ENCODE measurements at regions not wholly inside any gene's neighbourhood (a gene's known extent, or its start where the extent isn't known, plus 50 kb on each side); places are given as distances from the start of the nearest gene placed in this dataset.

DNA sequence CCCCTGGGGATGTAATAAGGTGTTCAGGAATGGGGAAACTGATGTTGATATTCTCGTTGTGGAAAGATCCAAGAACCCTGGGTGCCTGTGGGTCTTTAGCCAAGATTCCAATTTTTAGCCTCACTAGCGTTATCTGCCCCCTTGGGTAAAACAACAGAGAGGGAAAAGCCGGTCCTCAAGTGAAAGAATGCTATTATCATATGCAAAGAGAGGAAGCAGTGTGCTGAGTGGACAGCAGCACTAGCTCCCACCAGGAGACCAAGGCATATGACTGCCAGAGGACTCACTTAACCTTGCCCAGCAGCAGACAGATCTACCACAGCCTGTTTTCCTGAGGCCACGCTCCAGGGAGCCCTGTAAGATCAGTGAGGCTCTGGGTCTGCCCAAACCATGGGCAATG is 257.9 kb upstream of the CPEB2 start:
- no peak overlapping the region for H3K4me3 ChIP-seq
- no peaks in the 10 kb centered on the region for H3K27me3 ChIP-seq
- DNase-seq: no peak
- H3K9me3 ChIP-seq: no peaks in the 10 kb centered on the region
- H3K36me3 ChIP-seq: no peaks in the 10 kb centered on the region

DNA sequence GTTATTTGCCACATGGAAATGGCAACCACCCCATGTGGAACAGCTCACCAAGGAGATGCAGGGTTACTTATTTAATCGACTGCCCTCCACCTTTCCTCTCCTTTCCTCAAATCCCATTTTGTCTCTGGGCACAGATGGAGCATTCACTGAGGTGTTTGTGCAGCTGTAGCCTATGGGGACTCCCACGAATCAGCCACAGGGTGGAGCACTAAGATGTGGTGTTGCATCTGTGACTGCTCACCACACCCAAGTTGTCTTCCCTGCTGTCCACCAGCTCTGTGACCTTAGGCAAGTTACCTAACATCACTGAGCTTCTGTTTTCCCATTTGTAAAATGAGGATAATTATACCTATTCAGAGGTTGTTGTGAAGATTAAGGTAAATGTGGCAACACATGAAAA is 252.4 kb upstream of the CPEB2 start:
- peak; percentile 7 for DNase-seq
- H3K4me3 ChIP-seq: no peak overlapping the region
- no peaks in the 10 kb centered on the region for H3K27me3 ChIP-seq
- H3K9me3 ChIP-seq: no peaks in the 10 kb centered on the region
- H3K36me3 ChIP-seq: no peaks in the 10 kb centered on the region

DNA sequence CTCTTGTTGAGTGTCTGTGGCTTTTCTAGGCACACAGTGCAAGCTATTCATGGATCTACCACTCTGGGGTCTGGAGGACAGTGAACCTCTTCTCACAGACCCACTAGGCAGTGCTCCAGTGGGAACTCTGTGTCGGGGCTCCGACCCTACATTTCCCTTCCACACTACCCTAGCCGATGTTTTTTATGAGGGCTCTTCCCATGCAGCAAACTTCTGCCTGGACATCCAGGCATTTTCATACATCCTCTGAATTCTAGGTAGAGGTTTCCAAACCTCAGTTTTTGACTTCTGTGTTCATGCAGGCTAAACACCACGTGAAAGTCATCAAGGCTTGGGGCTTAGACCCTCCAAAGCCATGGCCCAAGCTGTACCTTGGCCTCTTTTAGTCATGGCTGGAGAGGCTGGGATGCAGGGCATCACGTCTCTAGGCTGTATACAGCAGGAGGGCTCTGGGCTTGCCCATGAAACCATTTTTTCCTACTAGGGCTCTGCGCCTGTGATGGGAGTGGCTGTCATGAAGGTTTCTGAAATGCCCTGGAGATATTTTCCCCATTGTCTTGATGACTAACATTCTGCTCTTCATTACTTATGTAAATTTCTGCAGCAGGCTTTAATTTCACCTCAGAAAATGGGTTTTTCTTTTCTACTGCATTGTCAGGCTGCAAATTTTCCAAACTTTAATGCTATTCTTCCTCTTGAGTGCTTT is 249.8 kb upstream of the CPEB2 start:
- H3K27me3 ChIP-seq: no peaks in the 10 kb centered on the region
- H3K4me3 ChIP-seq: no peak overlapping the region
- no peaks in the 10 kb centered on the region for H3K36me3 ChIP-seq
- H3K9me3 ChIP-seq: no peaks in the 10 kb centered on the region
- no peak for DNase-seq

DNA sequence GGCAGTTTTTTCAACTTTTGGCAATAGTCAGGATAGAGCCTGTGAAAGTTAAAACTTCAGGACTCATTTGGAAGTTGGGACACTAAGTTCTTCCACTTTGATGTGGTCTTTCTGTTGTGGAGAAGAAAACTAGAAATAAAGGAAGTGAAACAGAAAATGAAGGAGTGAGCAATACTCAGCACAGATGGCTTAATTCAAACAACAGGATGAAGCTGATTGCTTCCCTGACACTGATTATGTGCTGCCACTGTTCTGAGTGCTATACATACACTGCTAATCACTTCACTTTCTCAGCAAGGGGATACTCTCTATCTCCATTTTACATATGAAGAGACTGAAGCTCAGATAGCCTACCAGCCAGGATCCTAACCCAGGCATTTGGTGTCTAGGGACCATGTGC is 235.1 kb upstream of the CPEB2 start:
- DNase-seq: no peak
- Histone ChIP-seq H3K36me3 (no peaks in the 10 kb centered on the region), H3K4me3 (no peak overlapping the region)

DNA sequence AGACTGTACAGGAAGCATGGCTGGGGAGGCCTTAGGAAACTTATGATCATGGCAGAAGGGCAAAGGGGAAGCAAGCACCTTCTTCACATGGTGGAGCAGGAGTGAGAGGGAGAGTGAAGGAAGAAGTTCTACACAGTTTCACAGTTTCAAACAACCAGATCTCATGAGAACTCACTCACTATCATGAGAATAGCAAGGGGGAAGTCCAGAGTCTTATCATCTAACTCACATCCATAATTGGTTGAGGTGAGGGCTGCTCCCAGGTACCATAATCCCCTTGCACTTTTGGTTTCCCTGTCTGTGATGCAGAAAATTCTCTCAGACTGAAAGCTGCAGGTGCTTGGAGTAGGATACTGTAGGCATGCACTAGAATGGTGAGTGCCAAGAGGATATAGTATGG is 233.8 kb upstream of the CPEB2 start:
- H3K4me3 ChIP-seq: no peak overlapping the region
- no peaks in the 10 kb centered on the region for H3K36me3 ChIP-seq
- DNase-seq: no peak
- H3K9me3 ChIP-seq: no peaks in the 10 kb centered on the region
- H3K27me3 ChIP-seq: no peaks in the 10 kb centered on the region

More for the DNA sequence above, 235.1 kb upstream of the CPEB2 start:
- no peaks in the 10 kb centered on the region for H3K27me3 ChIP-seq
- H3K9me3 ChIP-seq: no peaks in the 10 kb centered on the region

DNA sequence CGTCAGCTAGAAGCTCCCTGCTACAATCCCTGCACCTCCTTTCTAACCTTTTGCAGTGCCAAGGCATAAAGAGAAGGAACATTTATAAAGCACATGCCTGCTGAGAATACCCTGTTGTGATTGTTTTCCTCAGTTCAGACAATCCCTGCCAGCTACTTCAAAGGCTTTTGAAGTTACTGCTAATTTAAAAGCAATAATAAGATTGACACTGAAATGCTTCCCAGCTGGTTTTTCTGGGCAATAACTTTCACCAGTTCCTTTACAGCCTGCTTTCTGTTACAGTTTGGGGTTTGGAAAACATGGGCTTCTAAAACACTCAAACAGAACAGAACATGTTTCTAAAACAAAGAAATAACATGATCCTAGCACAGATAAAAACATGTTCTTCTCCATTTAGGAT is 232.3 kb upstream of the CPEB2 start:
- DNase-seq: no peak
- Histone ChIP-seq H3K9me3 (no peaks in the 10 kb centered on the region), H3K4me3 (no peak overlapping the region), H3K27me3 (no peaks in the 10 kb centered on the region), H3K36me3 (no peaks in the 10 kb centered on the region)

DNA sequence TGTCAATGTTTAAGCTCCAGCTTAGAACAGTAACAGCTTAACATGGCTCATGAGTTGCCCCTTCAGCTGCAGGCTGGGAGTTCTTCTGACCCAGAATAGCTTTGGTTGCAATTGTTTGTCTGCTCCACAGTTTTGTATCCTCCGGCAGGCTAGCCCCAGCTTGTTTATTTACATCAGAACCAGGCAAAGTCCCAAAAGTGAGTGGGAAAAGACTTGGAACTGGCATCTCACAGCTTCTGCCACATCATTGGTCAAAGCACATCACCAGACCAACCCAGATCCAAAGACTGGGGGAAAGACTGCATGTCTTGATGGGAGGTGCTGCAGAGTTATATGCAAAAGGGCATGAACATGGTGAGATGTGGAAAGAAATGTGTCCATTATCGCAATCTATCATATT is 231.2 kb upstream of the CPEB2 start:
- H3K27me3 ChIP-seq: no peaks in the 10 kb centered on the region
- no peaks in the 10 kb centered on the region for H3K9me3 ChIP-seq
- DNase-seq: peak; percentile 33
- no peak overlapping the region for H3K4me3 ChIP-seq
- H3K36me3 ChIP-seq: no peaks in the 10 kb centered on the region

DNA sequence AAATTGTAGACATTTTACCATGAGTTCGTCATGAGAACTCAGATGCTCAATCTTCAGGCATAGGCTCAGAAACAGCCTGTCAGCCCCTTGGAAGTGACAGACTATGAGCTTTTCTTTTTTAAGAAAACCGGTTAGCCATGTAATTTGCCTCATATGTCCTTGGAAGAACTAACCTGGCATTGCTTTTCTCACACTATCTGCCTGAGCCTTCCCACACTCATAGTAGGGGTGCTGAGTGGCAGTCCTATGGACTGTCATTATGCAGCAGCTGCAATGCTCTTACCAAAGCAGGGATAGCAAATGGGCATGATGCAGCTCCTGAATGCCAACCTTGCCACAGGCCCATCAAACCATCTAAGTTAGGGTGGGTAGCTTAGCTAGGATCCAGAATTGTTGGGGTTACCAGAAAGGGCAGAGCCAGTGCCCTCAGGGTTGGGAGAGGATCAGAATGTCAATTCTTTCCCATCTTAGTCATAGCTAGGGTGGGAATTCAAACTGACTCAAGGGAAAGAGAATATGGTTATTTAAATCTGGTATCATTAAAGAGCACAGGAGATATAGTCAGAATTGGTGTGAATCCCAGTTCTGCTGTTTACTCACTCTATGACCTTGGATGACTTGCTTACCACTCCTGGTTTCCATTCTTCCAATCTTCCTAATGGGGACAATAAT is 230.6 kb upstream of the CPEB2 start:
- Histone ChIP-seq H3K36me3 (no peaks in the 10 kb centered on the region), H3K4me3 (no peak overlapping the region), H3K27me3 (no peaks in the 10 kb centered on the region), H3K9me3 (no peaks in the 10 kb centered on the region)
- peak; percentile 18 for DNase-seq

DNA sequence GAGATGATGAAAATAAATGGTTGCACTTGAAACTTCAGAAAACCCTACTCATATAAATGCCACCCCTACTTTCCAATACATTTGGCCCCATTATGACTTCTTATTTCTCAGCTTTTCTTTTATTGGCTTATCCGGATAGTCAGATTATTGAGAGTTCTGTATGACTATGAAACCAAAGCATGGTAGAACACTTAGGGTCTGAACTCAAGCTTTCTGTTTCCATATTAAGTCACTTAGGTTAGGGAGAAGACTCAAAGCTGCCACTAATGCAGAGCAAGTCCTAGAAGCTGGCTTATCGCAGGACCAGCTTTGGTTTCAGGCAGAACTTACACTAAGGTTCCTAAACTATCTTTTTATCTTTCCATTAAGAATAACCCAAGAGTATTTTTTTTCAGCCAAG is 229.9 kb upstream of the CPEB2 start:
- Histone ChIP-seq H3K36me3 (no peaks in the 10 kb centered on the region), H3K4me3 (no peak overlapping the region), H3K9me3 (no peaks in the 10 kb centered on the region), H3K27me3 (no peaks in the 10 kb centered on the region)
- DNase-seq: no peak

DNA sequence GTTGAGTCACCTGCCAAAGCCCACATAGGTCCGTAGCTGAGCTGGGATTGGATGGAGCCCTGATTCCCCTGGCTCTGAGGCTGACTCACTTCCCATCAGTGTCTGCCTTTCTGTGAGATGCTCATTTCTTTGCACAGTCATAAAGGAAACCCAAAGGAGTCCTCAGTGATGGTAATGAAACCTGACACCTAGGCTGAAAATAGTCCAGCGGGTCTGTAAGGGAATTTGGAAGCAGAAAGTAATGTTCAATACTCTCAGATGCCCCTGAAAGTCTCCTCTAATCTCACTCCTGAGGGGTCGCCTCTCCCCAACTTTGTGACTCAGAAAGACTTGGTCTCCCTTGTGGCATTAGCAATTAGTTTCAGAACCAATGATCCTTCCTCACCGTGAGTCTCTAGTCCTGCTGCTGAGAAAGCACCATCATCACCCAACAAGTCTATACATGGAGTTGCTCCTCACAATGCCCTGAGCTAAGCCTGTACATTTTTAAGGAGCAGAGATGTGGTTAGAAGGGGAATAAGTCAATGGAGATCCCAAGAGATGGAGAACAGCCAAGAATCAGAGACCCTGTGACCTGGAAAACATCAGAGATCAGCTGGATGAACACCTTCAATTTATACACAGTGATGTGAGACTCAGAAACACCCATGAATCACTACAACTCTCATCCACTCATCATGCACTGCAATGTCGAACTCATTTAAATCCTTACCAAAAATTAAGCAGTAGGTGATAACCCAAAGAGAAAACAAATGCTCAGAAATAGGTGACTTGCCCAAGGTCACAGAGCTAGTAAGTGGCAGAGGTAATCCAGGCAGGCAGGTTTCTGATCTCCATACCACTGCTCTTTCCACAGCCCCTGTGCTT is 219.0 kb upstream of the CPEB2 start:
- DNase-seq: peak; percentile 10
- H3K27me3 ChIP-seq: no peaks in the 10 kb centered on the region
- no peaks in the 10 kb centered on the region for H3K9me3 ChIP-seq
- no peaks in the 10 kb centered on the region for H3K36me3 ChIP-seq
- no peak overlapping the region for H3K4me3 ChIP-seq

DNA sequence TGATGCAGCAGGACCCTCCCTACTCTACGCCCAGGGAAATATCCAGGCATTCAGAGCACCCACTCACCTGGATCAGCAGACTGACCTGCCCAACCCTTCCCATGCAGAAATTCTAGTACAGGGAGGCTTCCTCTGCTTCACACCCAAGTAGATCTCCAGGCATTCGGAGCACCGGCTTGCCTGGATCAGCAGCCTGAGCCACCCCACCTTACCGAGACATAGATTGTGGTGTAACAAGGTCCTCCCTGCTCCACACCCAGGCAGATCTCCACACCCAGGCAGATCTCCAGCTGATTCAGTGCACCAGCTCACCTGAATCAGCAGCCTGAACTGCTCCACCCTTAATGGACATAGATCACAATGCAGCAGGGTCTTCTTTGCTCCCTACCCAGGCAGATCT is 215.1 kb upstream of the CPEB2 start:
- no peak for DNase-seq
- H3K27me3 ChIP-seq: no peaks in the 10 kb centered on the region
- H3K9me3 ChIP-seq: no peaks in the 10 kb centered on the region
- H3K4me3 ChIP-seq: no peak overlapping the region
- no peaks in the 10 kb centered on the region for H3K36me3 ChIP-seq

DNA sequence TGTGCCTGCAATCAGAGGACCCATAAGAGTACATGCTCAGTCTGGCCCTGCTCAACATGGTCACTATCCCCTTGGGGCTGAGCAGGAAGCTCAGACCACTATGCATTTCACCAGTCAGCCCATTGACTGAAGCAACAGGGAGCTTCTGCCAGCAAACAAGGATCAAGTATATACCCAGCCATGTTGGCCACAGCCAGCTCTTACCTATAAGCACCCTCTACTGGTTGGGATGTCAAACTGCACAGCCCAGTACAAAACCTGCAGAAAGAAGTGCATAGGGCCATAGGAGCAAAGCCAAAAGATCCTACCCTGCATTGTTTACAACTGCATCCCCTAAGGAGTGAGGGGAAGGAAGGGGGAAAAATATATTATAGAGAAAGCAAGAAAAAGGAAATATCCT is 214.4 kb upstream of the CPEB2 start:
- no peaks in the 10 kb centered on the region for H3K27me3 ChIP-seq
- no peak overlapping the region for H3K4me3 ChIP-seq
- H3K9me3 ChIP-seq: no peaks in the 10 kb centered on the region
- no peaks in the 10 kb centered on the region for H3K36me3 ChIP-seq
- no peak for DNase-seq

DNA sequence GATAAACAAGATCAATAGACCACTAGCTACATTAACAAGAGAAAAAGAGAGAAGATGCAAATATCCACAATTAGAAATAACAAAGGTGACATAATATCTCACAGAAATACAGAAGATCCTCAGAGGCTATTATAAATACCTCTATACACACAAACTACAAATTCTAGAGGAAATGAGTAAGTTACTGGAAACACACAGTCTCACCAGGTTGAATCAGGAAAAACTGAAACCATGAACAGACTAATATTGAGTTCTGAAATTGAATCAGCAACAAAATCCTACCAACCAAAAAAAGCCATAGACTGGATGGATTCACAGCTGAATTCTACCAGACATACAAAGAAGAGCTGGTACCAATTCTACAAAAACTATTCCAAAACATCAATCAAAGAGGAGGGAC is 211.8 kb upstream of the CPEB2 start:
- Histone ChIP-seq H3K36me3 (no peaks in the 10 kb centered on the region), H3K27me3 (no peaks in the 10 kb centered on the region), H3K4me3 (no peak overlapping the region), H3K9me3 (no peaks in the 10 kb centered on the region)
- no peak for DNase-seq

DNA sequence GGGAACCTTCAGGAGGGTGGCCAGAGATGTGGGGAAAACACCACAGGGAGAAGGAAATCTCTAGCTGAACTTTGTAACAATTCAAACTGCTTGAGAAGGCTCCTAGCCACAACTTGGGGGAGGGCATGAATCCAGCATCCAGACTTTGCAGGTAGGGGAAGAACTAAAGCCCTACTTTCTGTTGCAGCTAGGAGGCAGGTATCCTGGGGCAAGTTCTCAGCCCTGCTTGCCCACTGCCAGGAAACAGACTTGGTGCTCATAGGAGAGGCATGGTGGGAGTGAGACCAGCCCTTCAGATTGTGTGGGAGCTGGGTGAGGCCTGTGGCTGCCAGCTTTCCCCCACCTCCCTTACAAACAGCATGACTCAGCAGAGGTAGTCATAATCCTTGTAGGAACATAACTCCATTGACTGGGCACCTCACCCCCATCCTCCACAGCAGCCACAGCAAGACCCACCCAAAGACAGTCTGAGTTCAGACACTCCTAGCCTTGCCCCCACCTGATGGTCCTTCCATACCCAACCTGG is 209.5 kb upstream of the CPEB2 start:
- no peak for DNase-seq
- Histone ChIP-seq H3K9me3 (no peaks in the 10 kb centered on the region), H3K4me3 (no peak overlapping the region), H3K27me3 (no peaks in the 10 kb centered on the region), H3K36me3 (no peaks in the 10 kb centered on the region)

DNA sequence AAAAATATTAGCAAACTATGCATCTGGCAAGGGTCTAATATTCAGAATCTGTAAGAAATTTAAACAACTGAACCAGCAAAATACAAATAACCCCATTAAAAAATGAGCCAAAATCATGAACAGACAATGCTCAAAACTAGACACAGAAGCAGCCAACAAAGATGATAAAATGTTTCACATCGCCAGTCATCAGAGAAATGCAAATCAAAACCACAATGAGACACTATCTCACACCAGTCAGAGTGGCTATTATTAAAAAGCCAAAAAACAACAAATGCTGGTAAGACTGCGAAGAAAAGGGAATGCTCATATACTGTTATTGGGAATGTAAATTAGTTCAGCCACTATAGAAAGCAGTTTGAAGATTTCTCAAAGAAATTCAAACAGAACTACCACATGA is 201.3 kb upstream of the CPEB2 start:
- Histone ChIP-seq H3K4me3 (no peak overlapping the region), H3K27me3 (no peaks in the 10 kb centered on the region), H3K36me3 (no peaks in the 10 kb centered on the region), H3K9me3 (no peaks in the 10 kb centered on the region)
- no peak for DNase-seq

DNA sequence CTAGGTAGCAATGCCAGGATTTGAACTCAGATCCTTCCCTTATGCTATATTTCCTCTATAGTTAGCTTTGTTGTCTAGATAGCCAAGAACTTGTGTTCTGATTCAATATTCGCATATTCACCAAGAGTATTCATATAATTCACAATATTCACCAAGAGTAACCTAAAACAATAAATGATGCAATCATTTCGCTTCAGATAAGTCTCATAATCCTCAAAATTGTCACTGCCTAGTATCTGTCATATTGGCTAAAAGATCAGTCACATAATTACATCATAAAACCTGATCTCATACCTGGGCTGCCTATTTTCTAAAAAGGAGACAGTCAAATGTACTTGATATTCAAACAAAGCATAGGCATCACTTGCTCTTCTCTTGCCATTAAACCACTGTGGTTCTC is 199.7 kb upstream of the CPEB2 start:
- DNase-seq: no peak
- H3K9me3 ChIP-seq: no peaks in the 10 kb centered on the region
- no peaks in the 10 kb centered on the region for H3K36me3 ChIP-seq
- no peak overlapping the region for H3K4me3 ChIP-seq
- no peaks in the 10 kb centered on the region for H3K27me3 ChIP-seq

DNA sequence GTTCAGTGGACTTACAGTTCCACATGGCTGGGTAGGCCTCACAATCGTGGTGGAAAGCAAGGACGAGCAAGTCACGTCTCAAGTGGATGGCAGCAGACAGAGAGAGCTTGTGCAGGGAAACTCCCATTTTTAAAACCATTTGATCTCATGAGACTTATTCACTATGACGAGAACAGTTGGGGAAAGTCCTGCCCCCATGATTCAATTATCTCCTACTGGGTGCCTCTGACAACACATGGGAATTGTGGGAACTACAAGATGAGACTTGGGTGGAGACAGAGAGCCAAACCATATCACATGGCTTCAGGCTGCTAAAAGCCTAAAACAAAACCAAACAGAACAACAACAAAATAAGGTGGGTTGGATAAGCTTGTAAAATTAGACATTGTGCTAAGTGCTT is 194.4 kb upstream of the CPEB2 start:
- no peak overlapping the region for H3K4me3 ChIP-seq
- H3K9me3 ChIP-seq: no peaks in the 10 kb centered on the region
- no peak for DNase-seq
- H3K27me3 ChIP-seq: no peaks in the 10 kb centered on the region
- H3K36me3 ChIP-seq: no peaks in the 10 kb centered on the region
